GM12801 (cell line): ENCODE measurements at regions not wholly inside any gene's neighbourhood (a gene's known extent, or its start where the extent isn't known, plus 50 kb on each side); places are given as distances from the start of the nearest gene placed in this dataset.

Experiments
- CTCF ChIP-seq: IDR thresholded peaks from one replicate; pipeline ENCODE4 v1.5.1; 2011; ENCODE audit warnings: control low read depth; ENCODE audit not compliant: insufficient read length; ENCODE audit errors: extremely low read depth

DNA sequence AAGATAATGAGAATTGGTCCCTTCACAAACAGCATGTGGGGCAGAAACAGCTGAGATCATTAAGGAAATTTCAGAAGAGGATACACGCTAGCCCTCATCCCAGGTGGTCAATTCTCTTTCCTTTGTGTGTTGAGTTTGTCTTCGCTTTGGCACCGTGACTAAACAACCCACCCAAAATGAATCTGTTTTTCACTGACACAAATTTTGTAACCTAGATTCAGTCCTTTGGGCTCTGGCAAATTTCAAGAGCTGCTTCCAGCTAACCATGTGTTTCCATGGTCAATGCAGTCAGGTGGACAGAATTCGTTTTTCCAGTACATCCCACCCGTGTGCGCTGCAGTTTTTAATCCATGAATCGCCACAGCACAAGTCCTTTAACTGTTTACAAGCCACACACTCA lies 435.4 kb downstream of the WDR72 start:
- TF ChIP-seq CTCF, result no peak

DNA sequence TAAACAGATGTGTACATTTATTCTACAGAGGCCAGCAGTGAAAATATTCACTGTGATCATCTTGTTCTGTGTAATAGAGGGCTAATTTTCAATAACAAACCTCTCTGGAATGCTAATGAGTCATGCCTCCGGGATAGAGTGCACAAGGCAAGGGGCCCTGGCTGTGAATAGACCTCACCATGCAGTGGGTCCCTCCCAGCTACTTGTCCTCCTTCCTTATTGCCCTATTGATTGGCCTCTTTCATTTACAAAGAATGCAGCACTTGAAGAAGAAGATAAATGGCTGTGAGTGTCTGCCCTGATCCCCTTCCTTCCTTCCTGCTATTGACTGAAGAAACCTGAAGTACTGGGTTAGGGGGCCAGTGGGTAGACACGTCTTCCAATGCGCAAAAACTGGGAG lies 436.3 kb downstream of the WDR72 start:
- no peak for TF ChIP-seq CTCF

- no peak for TF ChIP-seq CTCF
Observed at GRCh38 chr15:53320816-53321215, 438.6 kb downstream of the WDR72 start.

- TF ChIP-seq CTCF, result no peak
Observed at GRCh38 chr15:53312707-53313106, 446.8 kb downstream of the WDR72 start.

DNA sequence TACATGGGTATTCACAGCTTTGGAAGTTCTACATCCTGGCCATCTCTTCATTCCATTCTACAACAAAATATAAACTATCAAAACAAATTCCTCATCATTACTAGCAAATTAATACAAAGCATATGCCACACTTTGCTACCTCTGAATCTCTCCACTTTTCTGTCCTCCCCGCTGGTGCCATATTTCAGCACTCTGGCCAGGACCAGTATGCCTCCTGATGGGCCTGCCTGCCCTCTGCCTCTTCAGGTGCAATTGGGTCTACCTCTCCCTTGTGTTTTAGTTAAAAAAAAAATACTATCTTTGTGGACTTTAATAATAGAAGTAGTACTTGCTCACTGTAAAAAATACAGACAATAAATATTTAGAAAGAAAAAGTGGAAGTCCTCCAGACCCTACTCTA lies 448.8 kb downstream of the WDR72 start:
- TF ChIP-seq CTCF, result no peak

DNA sequence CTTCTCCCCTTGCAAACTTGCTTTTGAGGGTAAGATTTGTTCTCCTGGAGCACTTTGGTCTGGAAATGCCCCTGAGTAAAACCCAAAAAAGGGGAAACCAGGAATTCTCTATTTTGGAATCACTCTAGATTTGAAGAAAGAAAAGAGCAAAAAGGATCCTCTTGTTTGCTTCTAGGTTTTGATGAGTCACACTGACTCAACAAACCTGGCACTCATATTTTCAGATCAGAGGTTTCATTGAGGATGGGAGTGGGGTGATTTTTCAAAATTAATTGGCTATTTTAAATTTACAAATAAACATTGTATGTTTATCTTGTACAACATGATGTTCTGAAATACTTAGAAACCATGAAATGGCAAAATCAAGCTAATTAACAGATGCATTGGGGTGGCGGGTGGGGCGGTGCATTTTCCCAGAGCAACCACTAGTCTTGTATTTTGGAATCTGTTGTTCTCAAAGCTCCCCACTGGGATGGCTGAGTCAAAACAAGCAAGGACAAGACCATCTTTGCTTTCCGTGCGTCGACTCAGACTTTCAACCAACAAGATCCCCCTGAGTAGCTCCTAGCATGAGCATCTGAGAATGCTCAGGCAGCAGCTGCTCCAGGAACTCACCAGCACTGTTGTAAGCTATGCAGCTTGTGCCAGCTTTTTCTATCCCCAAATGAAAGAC lies 451.4 kb downstream of the WDR72 start:
- TF ChIP-seq CTCF, result no peak

- no peak for TF ChIP-seq CTCF
Observed at GRCh38 chr15:53305554-53305953, 453.9 kb downstream of the WDR72 start.
